ACC112 (cell line): ENCODE measurements at regions not wholly inside any gene's neighbourhood (a gene's known extent, or its start where the extent isn't known, plus 50 kb on each side); places are given as distances from the start of the nearest gene placed in this dataset.
A peak's percentile ranks its signal among the peaks of the same experiment; 100 is the strongest.

ENCODE experiments used
- H2AFZ ChIP-seq: fragments of 200-600 bp; sonication (generic); one replicate; pipeline ENCODE4 v1.6.0; 2017; ENCODE audit warnings: antibody characterized with exemption, low read length; ENCODE audit not compliant: unreplicated experiment
- H3K27ac ChIP-seq: fragments of 200-600 bp; sonication (generic); 2 replicates; pipeline ENCODE4 v1.5.1; 2014; ENCODE audit warnings: low read depth, mild to moderate bottlenecking, antibody characterized with exemption, low read length, moderate library complexity
- H3K27me3 ChIP-seq: fragments of 200-600 bp; sonication (generic); 2 replicates; pipeline ENCODE4 v1.6.1; 2014; ENCODE audit warnings: mild to moderate bottlenecking, antibody characterized with exemption, low read length, moderate library complexity, mixed read lengths; ENCODE audit not compliant: insufficient read depth
- H3K36me3 ChIP-seq: fragments of 200-600 bp; sonication (generic); 2 replicates; pipeline ENCODE4 v1.6.1; 2016; ENCODE audit warnings: mild to moderate bottlenecking, antibody characterized with exemption, low read length, moderate library complexity, mixed read lengths; ENCODE audit not compliant: insufficient read depth
- H3K4me1 ChIP-seq: fragments of 200-600 bp; sonication (generic); one replicate; pipeline ENCODE4 v1.6.1; 2016; ENCODE audit warnings: low read length, mixed read lengths; ENCODE audit not compliant: insufficient read depth, unreplicated experiment, control insufficient read depth
- H3K4me3 ChIP-seq: fragments of 200-600 bp; sonication (generic); 2 replicates; pipeline ENCODE4 v1.5.1; 2014; ENCODE audit warnings: mild to moderate bottlenecking, low read depth, low read length
- H3K79me2 ChIP-seq: fragments of 200-600 bp; sonication (generic); one replicate; pipeline ENCODE4 v1.6.0; 2016; ENCODE audit warnings: low read length; ENCODE audit not compliant: control insufficient read depth, unreplicated experiment, insufficient read depth

DNA sequence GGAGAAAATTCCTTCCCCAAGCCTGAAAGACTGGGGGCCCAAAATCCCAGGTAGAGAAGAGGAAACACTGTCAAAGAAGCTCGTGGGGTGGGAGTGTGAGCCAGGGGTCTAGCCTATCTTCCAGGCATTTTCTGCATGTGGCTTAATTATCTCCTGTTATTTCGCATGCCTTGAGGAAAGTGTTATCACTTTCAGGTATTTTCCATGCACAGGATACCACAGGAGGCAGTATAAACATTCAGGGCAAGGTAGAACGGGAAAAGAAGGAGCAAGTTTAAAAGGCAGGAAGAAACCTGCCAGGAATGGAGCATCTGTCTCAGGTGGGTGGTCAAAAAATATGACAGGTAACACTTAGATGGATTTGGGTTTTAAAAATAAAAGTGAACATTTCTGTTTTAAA, 575.3 kb upstream of the ZNF385D start:
- H3K4me3 ChIP-seq: no peak overlapping the region
- no peaks in the 10 kb centered on the region for H3K79me2 ChIP-seq
- no peak overlapping the region for H3K27ac ChIP-seq
- H3K27me3 ChIP-seq: no peaks in the 10 kb centered on the region
- H3K36me3 ChIP-seq: no peaks in the 10 kb centered on the region
- no peaks in the 10 kb centered on the region for H3K4me1 ChIP-seq
- no peak overlapping the region for H2AFZ ChIP-seq

DNA sequence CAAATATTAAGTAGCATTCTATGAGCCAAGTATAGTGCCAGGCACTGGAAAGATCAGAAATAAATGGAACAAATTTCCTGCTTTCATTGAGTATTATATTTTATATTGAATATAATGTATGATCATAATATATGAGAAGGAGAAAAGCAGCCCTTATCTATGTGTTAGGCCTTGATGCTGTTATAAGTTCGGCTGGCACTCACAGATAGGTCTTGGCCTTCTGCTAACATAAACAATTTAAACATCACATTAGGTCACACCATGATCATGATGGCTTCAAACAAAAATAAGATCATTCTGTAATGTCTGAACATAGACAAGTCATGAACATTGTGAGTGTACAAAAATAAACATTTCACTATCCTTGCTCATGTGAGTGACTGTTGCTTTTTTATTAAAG, 584.0 kb upstream of the ZNF385D start:
- no peaks in the 10 kb centered on the region for H3K27me3 ChIP-seq
- no peak overlapping the region for H2AFZ ChIP-seq
- no peak overlapping the region for H3K4me3 ChIP-seq
- H3K27ac ChIP-seq: no peak overlapping the region
- peaks cover 4% of the 10 kb centered on the region for H3K4me1 ChIP-seq
- no peaks in the 10 kb centered on the region for H3K36me3 ChIP-seq
- H3K79me2 ChIP-seq: no peaks in the 10 kb centered on the region

DNA sequence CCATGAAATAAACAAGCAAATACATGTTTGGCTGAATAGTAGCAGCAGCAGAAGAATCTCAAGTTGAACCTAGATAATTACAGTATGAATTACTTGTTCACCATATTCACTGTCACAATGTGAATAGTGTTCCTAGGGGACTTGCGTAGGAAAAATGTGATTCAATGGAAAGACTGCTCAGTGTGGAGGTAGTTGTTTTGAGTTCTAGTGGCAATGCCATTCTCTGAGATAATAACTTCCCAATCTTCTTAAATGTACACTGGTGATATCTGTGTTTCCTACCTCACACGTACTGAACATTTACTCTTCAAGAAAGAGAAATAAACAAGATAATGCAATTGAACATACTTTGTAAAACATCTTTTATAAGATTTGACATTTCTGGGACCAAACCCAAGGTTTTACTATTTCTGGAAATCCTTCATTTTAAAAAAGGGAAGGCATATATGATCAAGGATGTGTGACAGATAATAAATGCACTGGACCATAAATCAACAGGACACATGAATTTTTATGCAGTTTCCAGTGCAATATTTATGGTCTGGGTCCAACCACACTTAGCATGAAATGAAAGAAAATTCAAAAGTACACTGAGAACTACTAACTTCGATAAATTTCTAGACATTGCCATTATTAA, 598.3 kb upstream of the ZNF385D start:
- Histone ChIP-seq H3K36me3 (no peaks in the 10 kb centered on the region), H2AFZ (no peak overlapping the region), H3K4me3 (no peak overlapping the region), H3K27ac (no peak overlapping the region), H3K27me3 (no peaks in the 10 kb centered on the region), H3K79me2 (no peaks in the 10 kb centered on the region), H3K4me1 (no peaks in the 10 kb centered on the region)

DNA sequence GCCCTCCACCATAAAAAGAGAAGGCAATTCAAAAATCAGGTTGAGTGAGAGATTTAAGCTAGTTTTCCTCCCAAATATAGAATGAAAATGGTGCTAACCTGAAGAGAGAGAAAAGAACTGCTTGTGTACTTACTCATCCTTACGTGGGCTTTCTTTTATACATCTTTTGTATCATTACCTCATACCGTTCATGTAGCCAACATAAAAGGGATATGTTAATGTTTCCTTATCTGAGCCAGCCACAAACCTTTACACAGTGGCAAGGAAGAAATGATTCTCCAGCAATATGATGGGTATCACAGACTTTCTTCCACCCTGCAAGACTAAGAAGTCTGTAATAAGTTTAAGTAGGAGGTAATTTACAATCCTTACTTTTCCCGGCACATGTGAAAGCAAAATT, 600.8 kb upstream of the ZNF385D start:
- Histone ChIP-seq H3K36me3 (no peaks in the 10 kb centered on the region), H3K27ac (no peak overlapping the region), H2AFZ (no peak overlapping the region), H3K79me2 (no peaks in the 10 kb centered on the region), H3K4me3 (no peak overlapping the region), H3K4me1 (no peaks in the 10 kb centered on the region), H3K27me3 (no peaks in the 10 kb centered on the region)

DNA sequence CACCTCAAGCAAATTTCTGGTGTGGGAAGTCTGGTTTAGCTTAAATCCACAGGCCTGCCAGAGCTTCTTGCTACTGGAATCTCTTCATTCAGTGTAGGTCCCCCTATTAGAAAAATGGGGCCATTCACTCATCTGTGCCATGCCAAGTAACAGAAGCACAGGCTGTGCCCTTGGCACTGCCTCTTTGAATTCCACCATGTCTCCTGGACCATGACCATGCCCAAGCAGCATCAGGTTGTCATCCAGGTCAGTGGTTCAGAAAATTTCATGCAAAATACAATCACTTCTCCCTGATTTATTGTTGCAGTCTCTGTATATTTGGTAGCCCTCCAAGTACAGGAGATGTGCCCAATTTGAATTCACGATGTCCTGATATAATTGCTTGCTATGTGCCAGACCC, 602.1 kb upstream of the ZNF385D start:
- no peaks in the 10 kb centered on the region for H3K27me3 ChIP-seq
- no peaks in the 10 kb centered on the region for H3K79me2 ChIP-seq
- peaks cover 7% of the 10 kb centered on the region for H3K4me1 ChIP-seq
- no peaks in the 10 kb centered on the region for H3K36me3 ChIP-seq
- no peak overlapping the region for H3K27ac ChIP-seq
- no peak overlapping the region for H3K4me3 ChIP-seq
- no peak overlapping the region for H2AFZ ChIP-seq

DNA sequence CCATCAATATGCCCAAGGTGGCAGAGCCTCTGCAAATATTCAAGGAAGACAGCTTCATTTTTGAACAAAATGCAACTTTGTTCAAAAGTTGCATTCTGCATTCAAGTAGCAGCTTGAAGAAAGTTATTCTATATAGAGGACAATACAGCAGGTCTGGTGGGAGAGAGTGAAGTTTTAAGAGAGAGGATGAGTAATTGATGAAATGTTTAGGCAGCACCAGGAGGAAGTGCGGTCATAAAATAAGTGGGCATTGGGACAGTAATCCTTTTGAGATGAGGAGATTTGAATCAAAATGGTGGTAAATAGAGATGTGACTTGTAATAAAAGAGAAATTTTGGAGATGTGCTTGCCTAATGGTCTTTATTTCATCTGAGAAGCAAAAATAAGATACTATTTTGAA, 607.3 kb upstream of the ZNF385D start:
- Histone ChIP-seq H3K4me1 (peaks cover 16% of the 10 kb centered on the region), H3K27me3 (no peaks in the 10 kb centered on the region), H2AFZ (no peak overlapping the region), H3K36me3 (no peaks in the 10 kb centered on the region), H3K79me2 (no peaks in the 10 kb centered on the region), H3K27ac (no peak overlapping the region), H3K4me3 (no peak overlapping the region)

DNA sequence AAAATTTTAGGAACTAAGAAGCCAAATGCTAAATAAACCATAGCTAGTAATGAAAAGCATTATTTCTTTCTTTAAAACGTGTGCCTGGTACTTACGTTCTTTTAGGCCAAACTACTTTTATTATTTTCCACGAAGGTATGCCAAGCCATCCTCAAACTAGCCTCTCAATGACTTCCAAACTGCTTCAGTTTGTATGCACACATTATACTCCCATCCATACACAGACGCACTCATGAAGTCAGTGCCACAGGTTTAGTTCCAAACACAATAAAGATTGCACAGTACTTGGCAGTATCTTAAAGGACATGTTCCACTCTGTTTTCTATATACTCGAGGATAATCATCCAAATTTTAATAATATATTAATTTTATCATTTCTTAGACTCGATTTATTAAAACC, 609.2 kb upstream of the ZNF385D start:
- Histone ChIP-seq H3K4me3 (no peak overlapping the region), H3K79me2 (no peaks in the 10 kb centered on the region), H2AFZ (no peak overlapping the region), H3K27ac (no peak overlapping the region), H3K27me3 (no peaks in the 10 kb centered on the region), H3K4me1 (peaks cover 16% of the 10 kb centered on the region), H3K36me3 (no peaks in the 10 kb centered on the region)

DNA sequence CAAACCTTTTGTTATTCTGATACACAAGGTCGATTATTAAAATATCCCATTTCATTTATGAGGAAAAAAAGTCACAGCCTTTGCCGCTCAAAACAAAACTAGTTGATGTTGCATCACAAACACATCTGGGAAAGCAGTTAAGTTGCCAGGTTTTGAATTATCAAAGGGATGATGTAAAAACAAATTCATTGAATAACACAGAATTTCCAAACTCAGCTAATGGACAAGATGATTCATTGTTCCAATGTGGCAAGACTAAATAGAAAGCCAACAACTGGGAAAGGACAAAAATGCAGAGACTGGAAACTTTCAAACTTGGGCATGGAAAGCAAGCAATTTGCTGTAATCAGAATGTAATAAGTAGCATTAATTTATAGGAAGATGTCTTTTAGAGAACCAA, 610.0 kb upstream of the ZNF385D start:
- Histone ChIP-seq H3K27ac (peak overlapping the region; percentile 61), H3K36me3 (no peaks in the 10 kb centered on the region), H3K79me2 (no peaks in the 10 kb centered on the region), H3K4me3 (peak overlapping the region; percentile 40; the same call in 1 of the 2 replicates), H2AFZ (no peak overlapping the region), H3K27me3 (no peaks in the 10 kb centered on the region), H3K4me1 (peaks cover 16% of the 10 kb centered on the region)

DNA sequence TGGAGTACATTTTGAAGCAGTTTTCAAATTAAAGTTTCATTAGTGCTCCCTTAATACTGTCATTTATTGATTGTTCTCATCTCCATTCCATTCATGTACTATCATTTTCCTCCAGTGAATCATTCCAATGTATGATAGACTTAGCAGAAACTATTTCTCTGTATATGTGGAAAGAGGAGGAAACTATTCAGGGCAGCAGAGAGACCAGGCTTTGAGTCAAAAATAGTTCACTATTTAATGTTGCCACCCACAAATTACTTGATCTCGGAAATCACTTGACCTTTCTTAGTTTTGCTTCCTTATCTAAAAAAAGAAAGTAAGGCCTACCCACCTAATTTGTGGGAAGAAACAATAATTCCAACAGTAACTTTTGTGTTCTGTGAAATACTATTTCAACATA, 610.5 kb upstream of the ZNF385D start:
- H2AFZ ChIP-seq: no peak overlapping the region
- H3K27ac ChIP-seq: peak overlapping the region; percentile 61
- H3K4me3 ChIP-seq: peak overlapping the region; percentile 40; the same call in 1 of the 2 replicates
- H3K27me3 ChIP-seq: no peaks in the 10 kb centered on the region
- H3K4me1 ChIP-seq: peaks cover 16% of the 10 kb centered on the region
- H3K36me3 ChIP-seq: no peaks in the 10 kb centered on the region
- H3K79me2 ChIP-seq: no peaks in the 10 kb centered on the region

DNA sequence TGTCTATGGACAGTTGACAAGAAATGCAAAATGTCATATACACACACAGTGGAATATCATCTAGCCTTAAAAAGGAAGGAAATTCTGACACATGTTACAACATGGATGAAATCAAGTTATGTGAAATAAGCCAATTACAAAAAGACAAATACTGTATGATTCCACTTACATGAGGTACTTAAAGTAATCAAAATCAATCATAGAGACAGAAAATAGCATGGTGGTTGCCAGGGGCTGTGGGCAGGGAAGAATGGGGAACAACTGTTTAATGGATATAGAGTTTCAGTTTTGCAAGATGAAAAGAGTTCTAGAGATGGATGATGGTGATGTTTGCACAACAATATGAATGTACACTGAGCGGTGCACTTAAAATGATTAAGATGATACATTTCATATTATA, 613.8 kb upstream of the ZNF385D start:
- Histone ChIP-seq H3K27me3 (no peaks in the 10 kb centered on the region), H3K4me3 (no peak overlapping the region), H3K27ac (no peak overlapping the region), H3K36me3 (no peaks in the 10 kb centered on the region), H2AFZ (no peak overlapping the region), H3K4me1 (peaks cover 8% of the 10 kb centered on the region), H3K79me2 (no peaks in the 10 kb centered on the region)

DNA sequence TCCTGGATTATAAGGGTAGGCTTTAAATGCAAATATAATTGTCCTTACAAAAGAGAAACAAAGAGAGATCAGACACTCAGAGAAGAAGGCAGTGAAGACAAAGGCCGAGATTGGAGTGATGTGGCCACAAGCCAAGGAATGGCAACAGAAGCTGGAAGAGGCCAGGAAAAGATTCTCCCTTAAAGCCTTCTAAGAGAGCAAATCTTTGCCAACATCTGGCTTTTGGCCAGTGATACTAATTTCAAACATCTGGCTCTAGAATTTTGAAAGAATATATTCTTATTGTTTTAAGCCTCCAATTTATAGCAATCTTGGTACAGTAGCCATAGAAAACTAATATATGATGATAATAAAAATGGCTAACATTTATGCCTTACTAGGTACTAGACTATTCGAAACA, 615.8 kb upstream of the ZNF385D start:
- Histone ChIP-seq H3K36me3 (no peaks in the 10 kb centered on the region), H3K4me1 (no peaks in the 10 kb centered on the region), H3K4me3 (no peak overlapping the region), H3K27me3 (peaks cover 18% of the 10 kb centered on the region), H3K27ac (no peak overlapping the region), H2AFZ (no peak overlapping the region), H3K79me2 (no peaks in the 10 kb centered on the region)
